DMS153 treated with DMSO at 0.1 percent for 48 hours (cell line): ENCODE measurements at regions not wholly inside any gene's neighbourhood (a gene's known extent, or its start where the extent isn't known, plus 50 kb on each side); places are given as distances from the start of the nearest gene placed in this dataset.
"Not testable (repeated sequence)": the region's sequence is repeated elsewhere in the genome, so short reads cannot be mapped to it uniquely, and the experiment has no call there.

ENCODE experiments used
- DNase-seq: peaks from one replicate; lab custom pipeline; 2025; ENCODE audit not compliant: unreplicated experiment; lab: John Stamatoyannopoulos, UW

DNA sequence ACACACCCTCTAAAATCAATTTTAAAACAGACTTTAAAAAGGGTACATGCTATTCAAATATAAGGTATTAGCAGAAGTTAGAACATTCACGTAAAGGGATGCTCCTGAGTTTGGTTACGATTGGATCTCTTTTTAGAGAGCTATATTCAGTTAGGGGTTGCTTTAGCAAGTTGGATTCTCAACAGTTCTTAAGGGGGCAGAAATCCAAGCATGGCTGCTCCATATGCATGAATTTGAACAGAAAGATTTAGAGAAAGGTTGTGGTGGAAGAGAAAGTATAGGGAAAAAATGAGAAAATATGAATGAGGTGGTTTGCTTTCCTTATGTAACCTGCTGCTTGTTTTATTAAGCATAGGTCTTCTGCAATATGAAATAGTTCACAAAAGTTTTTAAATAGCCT is 855.1 kb downstream of the SORCS1 start:
- DNase-seq: no peak

- no peak for DNase-seq
These were observed 856.2 kb downstream of the SORCS1 start for GRCh38 chr10:106308284-106308683.

DNA sequence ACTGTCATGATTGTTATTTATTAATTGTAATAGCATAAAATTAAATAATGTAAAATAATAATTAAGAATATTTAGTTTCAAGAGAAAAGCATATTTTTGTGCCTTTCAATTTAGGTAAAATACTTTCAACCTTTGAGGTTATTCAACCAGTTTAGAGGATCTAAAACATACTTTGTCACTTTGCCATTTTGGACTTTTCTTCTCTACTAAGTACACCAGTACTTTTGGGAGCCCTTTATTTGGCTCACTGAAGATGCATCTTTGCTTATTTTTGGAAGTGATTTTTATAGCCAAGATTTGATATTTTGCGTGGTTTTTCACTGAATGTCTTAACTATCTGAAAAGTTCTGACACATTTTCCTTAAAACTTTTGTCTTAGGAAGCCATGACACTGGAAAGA is 860.5 kb downstream of the SORCS1 start:
- DNase-seq: no peak

- no peak for DNase-seq
These were observed 861.5 kb downstream of the SORCS1 start for GRCh38 chr10:106302961-106303360.

- no peak for DNase-seq
These were observed 863.4 kb downstream of the SORCS1 start for GRCh38 chr10:106301146-106301545.

DNA sequence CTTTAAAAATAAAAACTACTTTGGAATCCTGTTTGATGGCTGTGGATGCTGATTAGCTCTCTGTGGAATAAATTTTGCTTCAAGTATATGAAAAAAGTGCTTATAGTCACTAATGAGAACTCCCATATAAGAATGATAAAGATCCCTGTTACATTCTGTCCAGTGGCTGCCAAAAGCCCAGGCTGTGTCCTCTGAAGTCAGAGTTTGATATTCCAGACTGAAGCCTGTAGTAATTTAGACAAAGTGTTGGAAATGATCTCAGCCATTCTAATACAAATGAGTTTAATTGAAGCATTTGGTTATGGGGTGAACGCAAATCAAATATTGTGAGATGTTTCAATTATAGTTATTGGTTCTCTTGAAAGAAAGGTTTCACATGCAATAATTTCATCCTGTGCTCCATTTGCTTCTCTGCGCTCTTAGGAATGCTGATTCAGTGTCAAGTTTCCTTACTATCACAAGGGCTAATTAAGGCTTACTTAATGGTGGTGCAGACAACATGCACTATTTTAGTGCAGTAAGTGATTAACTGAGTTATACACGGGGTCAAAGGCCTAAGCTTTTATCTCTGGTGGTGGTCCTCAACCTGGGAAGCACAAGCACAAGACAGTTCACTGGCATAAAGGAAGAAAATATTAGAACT is 867.6 kb downstream of the SORCS1 start:
- DNase-seq: no peak

DNA sequence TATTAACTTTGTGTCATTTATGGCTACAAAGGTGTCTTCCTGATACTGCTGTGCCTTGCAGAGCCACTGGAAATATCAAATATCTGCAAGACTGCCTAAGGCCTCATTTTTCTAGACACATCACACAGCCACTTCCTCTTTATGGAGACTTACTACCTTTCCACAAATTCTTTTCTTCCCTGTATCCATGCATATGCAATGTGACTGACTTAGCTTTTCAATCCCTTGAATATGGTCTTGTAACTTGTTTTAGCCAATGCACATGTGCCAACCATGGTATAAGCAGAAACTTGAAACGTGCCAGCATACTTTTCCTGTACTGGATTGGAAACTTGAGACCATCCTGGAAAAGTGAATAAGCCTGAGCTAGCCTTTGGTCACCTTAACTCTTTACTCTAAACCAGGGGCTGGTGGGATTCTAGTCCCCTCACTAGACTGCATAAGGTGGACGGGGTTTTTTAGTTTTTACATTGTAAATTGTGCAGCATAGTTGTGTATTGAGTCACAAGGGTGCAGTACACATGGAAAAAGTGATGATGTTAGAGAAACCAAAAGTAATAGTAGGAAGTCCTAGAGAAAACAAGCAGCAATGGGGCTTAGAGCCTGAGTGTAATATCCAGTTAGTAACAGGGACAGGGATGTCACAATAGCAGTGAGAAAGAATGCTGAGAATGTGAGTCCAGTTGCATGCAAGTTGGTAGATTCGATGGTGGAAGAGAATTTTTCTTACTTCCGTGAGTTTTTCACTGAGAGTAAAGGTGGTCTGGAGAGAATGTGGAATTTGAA is 879.5 kb downstream of the SORCS1 start:
- DNase-seq: no peak

GRCh38 chr10:106280896-106281460 is 883.5 kb downstream of the SORCS1 start:
- no peak for DNase-seq

- DNase-seq: no peak
These were observed 886.1 kb downstream of the SORCS1 start for GRCh38 chr10:106278383-106278782.

DNA sequence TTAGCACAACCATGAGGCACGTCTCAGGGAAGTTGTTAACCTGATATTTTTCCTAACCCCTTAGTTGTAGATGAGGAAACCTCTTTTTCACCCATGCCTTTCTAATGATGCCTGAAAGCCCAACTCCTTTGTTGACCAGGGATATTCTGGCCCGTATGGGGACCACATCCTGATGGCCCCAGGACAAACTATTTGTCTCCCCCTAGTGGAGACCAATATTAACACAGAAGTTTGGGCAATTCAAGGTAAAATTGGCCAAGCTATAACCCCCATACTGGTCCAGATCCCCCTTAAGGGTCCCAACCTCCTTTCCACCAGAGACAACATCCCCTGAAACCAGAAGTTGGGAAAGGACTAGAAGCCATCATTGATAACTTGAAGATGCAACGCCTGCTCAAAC is 893.3 kb downstream of the SORCS1 start:
- DNase-seq: no peak

- no peak for DNase-seq
These were observed 896.5 kb downstream of the SORCS1 start for GRCh38 chr10:106268000-106268399.

- no peak for DNase-seq
These were observed 896.9 kb downstream of the SORCS1 start for GRCh38 chr10:106267591-106267990.

GRCh38 chr10:106257432-106257831 is 907.1 kb downstream of the SORCS1 start:
- not testable (repeated sequence) for DNase-seq

- no peak for DNase-seq
These were observed 909.3 kb downstream of the SORCS1 start for GRCh38 chr10:106255111-106255678.

DNA sequence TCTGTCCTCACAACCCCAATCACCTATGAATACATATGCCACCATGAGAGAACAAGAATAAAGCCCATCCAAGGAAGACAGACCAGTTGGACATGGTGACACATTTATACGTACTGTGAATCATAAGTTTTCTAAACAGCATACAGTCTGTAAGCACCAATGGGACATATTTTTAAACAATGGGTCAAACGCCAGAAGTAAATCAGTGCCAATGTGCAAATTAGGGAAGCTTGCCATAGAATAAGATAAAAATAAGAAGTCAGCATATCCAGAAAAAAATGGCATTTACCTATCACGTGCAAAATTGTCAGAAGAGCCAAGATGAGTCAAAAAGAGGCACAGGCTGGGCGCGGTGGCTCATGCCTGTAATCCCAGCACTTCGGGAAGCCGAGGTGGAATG is 910.4 kb downstream of the SORCS1 start:
- DNase-seq: no peak

DNA sequence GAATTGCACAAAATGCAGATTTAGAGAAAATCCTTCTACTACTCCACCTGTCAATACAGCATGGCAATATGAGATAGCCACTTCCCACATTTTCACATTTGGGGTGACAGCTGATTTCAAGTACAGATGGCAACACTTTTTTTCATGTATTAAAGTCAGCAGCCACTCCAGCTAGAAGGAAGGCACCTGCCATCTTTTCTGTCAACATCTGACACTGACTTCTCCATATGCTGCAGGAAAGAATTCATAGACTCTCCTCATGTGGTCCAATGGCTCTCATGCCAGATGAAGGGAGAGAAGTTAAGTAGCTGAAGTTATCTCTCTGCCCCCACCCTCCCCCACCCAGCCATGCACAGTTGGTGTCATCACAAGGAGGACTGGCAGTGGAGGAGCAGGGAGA is 912.0 kb downstream of the SORCS1 start:
- DNase-seq: no peak

DNA sequence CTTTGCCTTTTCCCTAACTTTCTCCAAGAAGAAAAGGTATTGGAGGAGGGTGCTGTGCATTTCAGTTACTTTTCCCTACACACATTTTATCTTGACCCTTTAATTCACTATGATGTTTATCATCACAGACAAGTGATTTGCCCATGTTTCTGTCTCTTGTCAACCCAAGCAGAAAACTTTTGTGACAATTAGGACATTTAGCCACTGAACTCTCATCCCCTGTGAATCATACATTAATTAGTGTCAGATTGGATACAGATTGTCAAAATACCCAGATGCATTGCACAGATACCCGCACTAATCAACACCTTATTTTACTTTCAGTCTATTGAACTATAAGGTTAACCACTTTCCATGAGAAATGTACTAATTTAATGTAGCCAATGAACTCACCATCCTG is 912.9 kb downstream of the SORCS1 start:
- no peak for DNase-seq

DNA sequence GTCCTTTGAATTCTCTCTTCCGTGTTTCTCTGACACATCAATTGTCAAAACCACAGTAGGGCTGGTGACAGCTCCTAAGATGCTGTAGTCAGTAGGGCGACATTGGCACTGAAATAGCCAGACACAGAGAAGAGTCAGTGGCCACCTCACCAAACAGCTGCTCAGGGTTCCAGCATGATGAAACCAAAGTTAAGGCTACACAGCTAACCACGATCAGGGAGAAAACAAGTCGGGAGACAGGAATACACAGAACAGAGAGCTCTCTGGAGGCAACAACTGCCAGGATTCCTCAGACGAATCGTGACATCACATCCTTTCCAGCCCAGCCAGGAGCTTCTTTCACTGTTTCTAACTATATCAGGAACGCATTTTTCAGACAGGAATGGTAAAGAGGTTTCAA is 922.2 kb downstream of the SORCS1 start:
- no peak for DNase-seq

GRCh38 chr10:106226828-106227227 is 937.7 kb downstream of the SORCS1 start:
- no peak for DNase-seq

- no peak for DNase-seq
These were observed 938.4 kb downstream of the SORCS1 start for GRCh38 chr10:106226142-106226541.

- no peak for DNase-seq
These were observed 939.8 kb downstream of the SORCS1 start for GRCh38 chr10:106224676-106225075.

DNA sequence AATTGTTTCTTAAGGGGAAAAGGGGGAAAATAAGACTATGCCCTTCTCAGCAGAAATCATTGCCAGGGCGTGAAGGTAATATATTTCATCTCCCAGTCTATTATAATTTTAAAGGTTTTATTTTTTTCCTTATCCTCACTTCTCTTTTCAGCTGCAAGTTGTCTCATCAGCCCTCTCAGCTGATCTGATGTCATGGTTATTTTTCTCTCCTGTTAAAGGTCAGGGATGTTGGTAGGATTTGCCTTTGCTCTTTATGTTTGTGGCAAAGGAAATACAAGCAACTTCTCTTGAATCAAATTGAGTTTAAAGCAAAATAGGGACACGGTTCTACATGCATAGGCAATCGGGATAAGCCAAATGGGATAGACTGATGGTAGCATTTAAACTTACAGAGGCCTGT is 946.9 kb downstream of the SORCS1 start:
- no peak for DNase-seq
